Activated T-helper 17 cell treated with anti-CD3 and anti-CD28 coated beads, Interleukin-2, amount 50 U/mL, for 72 hours (primary cell): ENCODE measurements at regions not wholly inside any gene's neighbourhood (a gene's known extent, or its start where the extent isn't known, plus 50 kb on each side); places are given as distances from the start of the nearest gene placed in this dataset.
A peak's percentile ranks its signal among the peaks of the same experiment; 100 is the strongest.

Experiments
- ATAC-seq: fragments of 150-1000 bp; cut with Tn5 transposase; replicated peaks from 2 replicates; pipeline ENCODE4 v1.10.0; 2021; ENCODE audit warnings: mild to moderate bottlenecking, moderate library complexity
- H3K27ac Mint-ChIP-seq: one replicate; pipeline ENCODE4 v1.8.0; 2022; ENCODE audit warnings: mixed read lengths
- H3K27me3 Mint-ChIP-seq: one replicate; pipeline ENCODE4 v1.8.0; 2022; ENCODE audit warnings: mixed read lengths
- H3K36me3 Mint-ChIP-seq: one replicate; pipeline ENCODE4 v1.8.0; 2022; ENCODE audit warnings: low read depth, mild to moderate bottlenecking, mixed read lengths
- H3K4me1 Mint-ChIP-seq: one replicate; pipeline ENCODE4 v1.8.0; 2022; ENCODE audit warnings: mixed read lengths
- H3K4me3 Mint-ChIP-seq: one replicate; pipeline ENCODE4 v1.8.0; 2022; ENCODE audit warnings: mild to moderate bottlenecking, mixed read lengths
- H3K9me3 Mint-ChIP-seq: one replicate; pipeline ENCODE4 v1.8.0; 2022; ENCODE audit warnings: mixed read lengths

- Mint-ChIP-seq H3K4me3 (peak overlapping the region; percentile 90), H3K9me3 (no peaks in the 10 kb centered on the region), H3K27ac (peak overlapping the region; percentile 81), H3K36me3 (peaks cover 95% of the 10 kb centered on the region), H3K27me3 (no peaks in the 10 kb centered on the region), H3K4me1 (peaks cover 64% of the 10 kb centered on the region)
- ATAC-seq = no peak
Observed at GRCh38 chr17:77466140-77466539, 325.4 kb downstream of the SEC14L1 start.

- Mint-ChIP-seq H3K27ac (peak overlapping the region; percentile 81), H3K4me3 (peak overlapping the region; percentile 90), H3K36me3 (peaks cover 95% of the 10 kb centered on the region), H3K9me3 (no peaks in the 10 kb centered on the region), H3K4me1 (peaks cover 59% of the 10 kb centered on the region), H3K27me3 (no peaks in the 10 kb centered on the region)
- ATAC-seq = no peak
Observed at GRCh38 chr17:77466596-77467223, 325.9 kb downstream of the SEC14L1 start.

GRCh38 chr17:77467521-77467920 lies 326.8 kb downstream of the SEC14L1 start:
- ATAC-seq = no peak
- Mint-ChIP-seq H3K4me3 (no peak overlapping the region), H3K4me1 (peaks cover 65% of the 10 kb centered on the region), H3K9me3 (no peaks in the 10 kb centered on the region), H3K27ac (no peak overlapping the region), H3K36me3 (peaks cover 95% of the 10 kb centered on the region), H3K27me3 (no peaks in the 10 kb centered on the region)

- Mint-ChIP-seq H3K27me3 (no peaks in the 10 kb centered on the region), H3K9me3 (no peaks in the 10 kb centered on the region), H3K4me1 (peaks cover 71% of the 10 kb centered on the region), H3K36me3 (peaks cover 98% of the 10 kb centered on the region), H3K4me3 (peak overlapping the region; percentile 74), H3K27ac (peak overlapping the region; percentile 87)
- ATAC-seq = no peak
Observed at GRCh38 chr17:77468897-77469296, 328.1 kb downstream of the SEC14L1 start.

GRCh38 chr17:77470330-77470786 lies 329.6 kb downstream of the SEC14L1 start:
- Mint-ChIP-seq H3K36me3 (peaks cover 95% of the 10 kb centered on the region), H3K4me3 (peak overlapping the region; percentile 74), H3K9me3 (no peaks in the 10 kb centered on the region), H3K27ac (peak overlapping the region; percentile 91), H3K27me3 (no peaks in the 10 kb centered on the region), H3K4me1 (peaks cover 78% of the 10 kb centered on the region)
- ATAC-seq = no peak

- Mint-ChIP-seq H3K27ac (peak overlapping the region; percentile 91), H3K9me3 (no peaks in the 10 kb centered on the region), H3K27me3 (no peaks in the 10 kb centered on the region), H3K36me3 (peaks cover 95% of the 10 kb centered on the region), H3K4me1 (peaks cover 77% of the 10 kb centered on the region), H3K4me3 (peak overlapping the region; percentile 74)
- ATAC-seq = no peak
Observed at GRCh38 chr17:77470800-77471733, 330.3 kb downstream of the SEC14L1 start.

- peak overlapping the region; percentile 74 for H3K4me3 Mint-ChIP-seq
- H3K4me1 Mint-ChIP-seq = peaks cover 75% of the 10 kb centered on the region
- H3K36me3 Mint-ChIP-seq = peaks cover 95% of the 10 kb centered on the region
- H3K27ac Mint-ChIP-seq = peak overlapping the region; percentile 91
- no peaks in the 10 kb centered on the region for H3K27me3 Mint-ChIP-seq
- ATAC-seq = no peak
- no peaks in the 10 kb centered on the region for H3K9me3 Mint-ChIP-seq
Observed at GRCh38 chr17:77471984-77472461, 331.3 kb downstream of the SEC14L1 start.

- Mint-ChIP-seq H3K36me3 (peaks cover 98% of the 10 kb centered on the region), H3K4me3 (peak overlapping the region; percentile 74), H3K9me3 (no peaks in the 10 kb centered on the region), H3K4me1 (peaks cover 82% of the 10 kb centered on the region), H3K27me3 (no peaks in the 10 kb centered on the region), H3K27ac (peak overlapping the region; percentile 91)
- peak; percentile 51 for ATAC-seq
Observed at GRCh38 chr17:77472468-77473310, 331.9 kb downstream of the SEC14L1 start.

- Mint-ChIP-seq H3K36me3 (peaks cover 93% of the 10 kb centered on the region), H3K27me3 (no peaks in the 10 kb centered on the region), H3K4me1 (peaks cover 78% of the 10 kb centered on the region), H3K4me3 (peak overlapping the region; percentile 74), H3K27ac (peak overlapping the region; percentile 91), H3K9me3 (no peaks in the 10 kb centered on the region)
- peak; percentile 62 for ATAC-seq
Observed at GRCh38 chr17:77473615-77474226, 333.0 kb downstream of the SEC14L1 start.

GRCh38 chr17:77474292-77474988 lies 333.7 kb downstream of the SEC14L1 start:
- Mint-ChIP-seq H3K4me3 (peak overlapping the region; percentile 74), H3K36me3 (peaks cover 91% of the 10 kb centered on the region), H3K27me3 (no peaks in the 10 kb centered on the region), H3K4me1 (peaks cover 75% of the 10 kb centered on the region), H3K27ac (peak overlapping the region; percentile 91), H3K9me3 (no peaks in the 10 kb centered on the region)
- ATAC-seq = no peak

GRCh38 chr17:77475016-77475976 lies 334.5 kb downstream of the SEC14L1 start:
- Mint-ChIP-seq H3K27ac (peak overlapping the region; percentile 91), H3K36me3 (peaks cover 82% of the 10 kb centered on the region), H3K4me1 (peaks cover 67% of the 10 kb centered on the region), H3K9me3 (no peaks in the 10 kb centered on the region), H3K4me3 (peak overlapping the region; percentile 74), H3K27me3 (no peaks in the 10 kb centered on the region)
- peak; percentile 53 for ATAC-seq

- H3K4me3 Mint-ChIP-seq = peak overlapping the region; percentile 74
- no peak overlapping the region for H3K27ac Mint-ChIP-seq
- H3K36me3 Mint-ChIP-seq = peaks cover 78% of the 10 kb centered on the region
- no peaks in the 10 kb centered on the region for H3K27me3 Mint-ChIP-seq
- no peak for ATAC-seq
- peaks cover 60% of the 10 kb centered on the region for H3K4me1 Mint-ChIP-seq
- no peaks in the 10 kb centered on the region for H3K9me3 Mint-ChIP-seq
Observed at GRCh38 chr17:77476006-77476405, 335.2 kb downstream of the SEC14L1 start.
